Lung (tissue), 11 donors: ENCODE measurements at regions not wholly inside any gene's neighbourhood (a gene's known extent, or its start where the extent isn't known, plus 50 kb on each side); places are given as distances from the start of the nearest gene placed in this dataset.

Experiments
- ATAC-seq: fragments of 200-7000 bp; cut with Tn5 transposase; one replicate; pipeline ENCODE4 v1.9.1; 2020; ENCODE audit warnings: moderate number of reproducible peaks; ENCODE audit not compliant: insufficient read depth, low FRiP score
- DNase-seq, 3 donors: peaks; one replicate each; pipeline ENCODE4 v3.0.0-alpha.2; 2013 to 2017
- H3K27ac ChIP-seq, 2 donors: one replicate each; pipeline ENCODE4 v1.5.1; 2013; ENCODE audit warnings: mild to moderate bottlenecking in 2 of 2, moderate library complexity in 2 of 2, control low read depth in 1 of 2, inconsistent platforms in 1 of 2, low read depth in 1 of 2, low read length in 1 of 2
- H3K27me3 ChIP-seq, 3 donors: one replicate each; pipeline ENCODE4 v1.5.1; 2013; ENCODE audit warnings: low read length in 2 of 3; ENCODE audit not compliant: control insufficient read depth in 3 of 3, insufficient read depth in 3 of 3
- H3K36me3 ChIP-seq, 4 donors: one replicate each; pipeline ENCODE4 v1.5.1; 2013; ENCODE audit warnings: low read length in 4 of 4, mild to moderate bottlenecking in 1 of 4, moderate library complexity in 1 of 4; ENCODE audit not compliant: control insufficient read depth in 4 of 4, insufficient read depth in 4 of 4
- H3K4me1 ChIP-seq, 5 donors: one replicate each; pipeline ENCODE4 v1.5.1; 2013; ENCODE audit warnings: low read length in 5 of 5, mild to moderate bottlenecking in 2 of 5, moderate library complexity in 1 of 5; ENCODE audit not compliant: control insufficient read depth in 5 of 5, insufficient read depth in 5 of 5
- H3K4me3 ChIP-seq: one replicate; pipeline ENCODE4 v1.5.1; 2013; ENCODE audit warnings: mild to moderate bottlenecking, control low read depth, moderate library complexity
- H3K9ac ChIP-seq, 2 donors: one replicate each; pipeline ENCODE4 v1.5.1; 2013; ENCODE audit warnings: low read length in 2 of 2, control low read depth in 1 of 2; ENCODE audit not compliant: insufficient read depth in 1 of 2
- H3K9me3 ChIP-seq, 4 donors: one replicate each; pipeline ENCODE4 v1.5.1; 2013; ENCODE audit warnings: low read length in 3 of 4, mild to moderate bottlenecking in 1 of 4, moderate library complexity in 1 of 4; ENCODE audit not compliant: control insufficient read depth in 4 of 4, insufficient read depth in 3 of 4
- CTCF ChIP-seq: IDR thresholded peaks from 2 replicates; pipeline ENCODE4 v1.5.1; 2012; ENCODE audit warnings: mild to moderate bottlenecking; ENCODE audit errors: control extremely low read depth, extremely low read depth
- WGBS, 2 donors: extraction: QIAGEN DNeasy Blood & Tissue Kit; methylation state at CpG; one replicate each; pipeline ENCODE4 v1.1.7; 2013; 5-methylcytosine and 5-hydroxymethylcytosine counted together
- donor health status: control.
- donor health status: control.
- donor health status: Bipolar disorder and iron deficiency.
- donor health status: healthy.
- donor health status: DM: yes; HTN: yes; CAD: no.

- no peak for TF ChIP-seq CTCF
- 49% methylated on average over 2 of the region's 2 CpGs; no CpG with 5 or more reads in 1 of the 2 donors for WGBS, 2 donors
- H3K27ac ChIP-seq, result no peak overlapping the region
- DNase-seq (no peak), ATAC-seq (no peak)
- no peaks in the 10 kb centered on the region for H3K9me3 ChIP-seq
- H3K27me3 ChIP-seq, result no peaks in the 10 kb centered on the region
- H3K4me3 ChIP-seq, result no peak overlapping the region
- no peak overlapping the region for H3K9ac ChIP-seq
- H3K4me1 ChIP-seq, result no peaks in the 10 kb centered on the region
- H3K36me3 ChIP-seq, result no peaks in the 10 kb centered on the region
These were observed 1124.1 kb upstream of the AMELY start for GRCh38 chrY:8035653-8036052.

- Histone ChIP-seq H3K4me1 (no peaks in the 10 kb centered on the region), H3K9ac (no peak overlapping the region), H3K36me3 (no peaks in the 10 kb centered on the region), H3K4me3 (no peak overlapping the region), H3K27me3 (no peaks in the 10 kb centered on the region), H3K27ac (no peak overlapping the region), H3K9me3 (no peaks in the 10 kb centered on the region)
- ATAC-seq (no peak), DNase-seq (no peak)
- 63% methylated on average over 2 of the region's 2 CpGs; no CpG with 5 or more reads in 1 of the 2 donors for WGBS, 2 donors
- TF ChIP-seq CTCF, result no peak
These were observed 1123.1 kb upstream of the AMELY start for GRCh38 chrY:8034673-8035072.

GRCh38 chrY:8033200-8033599 is 1121.6 kb upstream of the AMELY start:
- Histone ChIP-seq H3K27ac (no peak overlapping the region), H3K4me3 (no peak overlapping the region), H3K9ac (no peak overlapping the region), H3K9me3 (no peaks in the 10 kb centered on the region), H3K36me3 (no peaks in the 10 kb centered on the region), H3K4me1 (no peaks in the 10 kb centered on the region), H3K27me3 (no peaks in the 10 kb centered on the region)
- WGBS, 2 donors, result 69% methylated on average over 2 of the region's 2 CpGs; no CpG with 5 or more reads in 1 of the 2 donors
- DNase-seq (no peak), ATAC-seq (no peak)
- TF ChIP-seq CTCF, result no peak

GRCh38 chrY:8020540-8020939 is 1109.0 kb upstream of the AMELY start:
- H3K27me3 ChIP-seq, result no peaks in the 10 kb centered on the region
- no peaks in the 10 kb centered on the region for H3K9me3 ChIP-seq
- no peaks in the 10 kb centered on the region for H3K4me1 ChIP-seq
- no peak for TF ChIP-seq CTCF
- DNase-seq, result no peak
- H3K27ac ChIP-seq, result no peak overlapping the region
- WGBS, 2 donors, result 82% methylated on average over 1 of the region's 1 CpG; no CpG with 5 or more reads in 1 of the 2 donors
- no peak overlapping the region for H3K4me3 ChIP-seq
- no peak overlapping the region for H3K9ac ChIP-seq
- H3K36me3 ChIP-seq, result no peaks in the 10 kb centered on the region
- ATAC-seq, result no peak
